OCI-LY1 (cell line): ENCODE measurements at regions not wholly inside any gene's neighbourhood (a gene's known extent, or its start where the extent isn't known, plus 50 kb on each side); places are given as distances from the start of the nearest gene placed in this dataset.
"Not testable (repeated sequence)": the region's sequence is repeated elsewhere in the genome, so short reads cannot be mapped to it uniquely, and the experiment has no call there.

Experiments used
- H2AFZ ChIP-seq: fragments of 200-600 bp; sonication (generic), shearing (Covaris generic); 2 replicates; pipeline ENCODE4 v1.6.0; 2014; ENCODE audit warnings: antibody characterized with exemption, mild to moderate bottlenecking, low read length
- H3F3A ChIP-seq: fragments of 200-600 bp; sonication (generic), shearing (Covaris generic); 2 replicates; pipeline ENCODE4 v1.6.0; 2014; ENCODE audit warnings: mild to moderate bottlenecking, antibody characterized with exemption, low read length, moderate library complexity; ENCODE audit not compliant: insufficient read depth
- H3K27ac ChIP-seq: fragments of 200-600 bp; sonication (generic); 2 replicates; pipeline ENCODE4 v1.5.1; 2014; ENCODE audit warnings: low read length, mixed run types, mild to moderate bottlenecking, low read depth; ENCODE audit not compliant: poor library complexity, severe bottlenecking
- H3K27me3 ChIP-seq: fragments of 200-600 bp; sonication (generic); 2 replicates; pipeline ENCODE4 v1.6.0; 2014; ENCODE audit warnings: antibody characterized with exemption, mild to moderate bottlenecking, low read length, moderate library complexity; ENCODE audit not compliant: insufficient read depth
- H3K36me3 ChIP-seq: fragments of 200-600 bp; sonication (generic); 2 replicates; pipeline ENCODE4 v1.6.1; 2014; ENCODE audit warnings: mild to moderate bottlenecking, antibody characterized with exemption, low read length, moderate library complexity, mixed read lengths; ENCODE audit not compliant: insufficient read depth
- H3K4me1 ChIP-seq: fragments of 200-600 bp; sonication (generic); 2 replicates; pipeline ENCODE4 v1.5.1; 2014; ENCODE audit warnings: mild to moderate bottlenecking, low read length, moderate library complexity; ENCODE audit not compliant: insufficient read depth, severe bottlenecking
- H3K4me2 ChIP-seq: fragments of 200-600 bp; sonication (generic), shearing (Covaris generic); 2 replicates; pipeline ENCODE4 v1.6.1; 2014; ENCODE audit warnings: low read length
- H3K4me3 ChIP-seq: fragments of 200-600 bp; sonication (generic); 2 replicates; pipeline ENCODE4 v1.5.1; 2014; ENCODE audit warnings: low read length, low read depth, mild to moderate bottlenecking, mixed read lengths; ENCODE audit not compliant: poor library complexity, severe bottlenecking
- H3K79me2 ChIP-seq: fragments of 200-600 bp; shearing (Covaris generic); 2 replicates; pipeline ENCODE4 v1.6.1; 2016; ENCODE audit warnings: mixed run types, low read length, mixed read lengths; ENCODE audit not compliant: insufficient read depth
- H3K9ac ChIP-seq: fragments of 200-600 bp; sonication (generic), shearing (Covaris generic); 2 replicates; pipeline ENCODE4 v1.6.1; 2014; ENCODE audit warnings: mild to moderate bottlenecking, low read length, mixed read lengths
- H3K9me2 ChIP-seq: fragments of 200-600 bp; sonication (generic), shearing (Covaris generic); 2 replicates; pipeline ENCODE4 v1.6.1; 2014; ENCODE audit warnings: low read depth, mild to moderate bottlenecking, low read length, mixed read lengths
- H3K9me3 ChIP-seq: fragments of 200-600 bp; shearing (Covaris generic); 2 replicates; pipeline ENCODE4 v1.6.1; 2014; ENCODE audit warnings: low read length, mixed read lengths
- H4K20me1 ChIP-seq: fragments of 200-600 bp; sonication (generic), shearing (Covaris generic); 2 replicates; pipeline ENCODE4 v1.6.0; 2016; ENCODE audit warnings: mild to moderate bottlenecking, low read length; ENCODE audit not compliant: insufficient read depth
- EZH2 ChIP-seq: fragments of 200-600 bp; sonication (generic), shearing (Covaris generic); IDR thresholded peaks from 2 replicates; pipeline ENCODE4 v1.8.0; 2017; ENCODE audit warnings: borderline replicate concordance, mixed run types, mild to moderate bottlenecking, antibody characterized with exemption, low read length, moderate library complexity, mixed read lengths
- TF ChIP-seq, protein P1 (sequence below): fragments of 200-600 bp; sonication (generic), shearing (Covaris generic); IDR thresholded peaks from 2 replicates; pipeline ENCODE4 v1.5.1; 2017; ENCODE audit warnings: mild to moderate bottlenecking, antibody characterized with exemption, low read length, moderate library complexity, mixed read lengths

DNA sequence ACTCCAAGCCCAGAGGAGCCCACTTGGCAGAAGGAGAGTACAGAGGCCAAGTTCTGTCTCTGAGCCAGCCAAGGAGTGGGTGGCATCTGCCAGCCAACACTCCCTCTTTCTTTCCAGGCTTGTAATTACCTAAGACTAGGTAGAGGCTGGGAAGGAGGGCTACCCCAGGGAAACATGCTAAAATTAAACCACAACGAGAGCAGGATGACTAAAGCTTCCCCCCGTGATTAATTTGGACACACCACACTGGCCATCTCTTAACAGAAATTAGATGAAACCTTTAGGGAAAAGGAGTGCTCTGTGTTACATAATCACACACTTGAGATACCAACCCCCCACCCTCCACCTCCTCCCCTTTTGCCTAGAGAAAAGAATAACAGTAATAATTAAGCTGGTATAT, 102.1 kb upstream of the ZC3H12A start:
- Histone ChIP-seq H3K4me1 (no peaks in the 10 kb centered on the region), H3K9ac (no peak overlapping the region), H3K27ac (no peak overlapping the region), H3F3A (no peaks in the 10 kb centered on the region), H3K27me3 (0 out of 2 replicates have a peak, but pooled peaks cover 4% of the 10 kb centered on the region), H3K36me3 (no peaks in the 10 kb centered on the region), H3K4me3 (no peak overlapping the region), H3K9me3 (no peaks in the 10 kb centered on the region), H3K4me2 (no peak overlapping the region), H3K79me2 (no peaks in the 10 kb centered on the region), H3K9me2 (no peaks in the 10 kb centered on the region), H4K20me1 (no peaks in the 10 kb centered on the region), H2AFZ (no peak overlapping the region)
- no peak for TF ChIP-seq EZH2
- TF ChIP-seq, protein P1, sequence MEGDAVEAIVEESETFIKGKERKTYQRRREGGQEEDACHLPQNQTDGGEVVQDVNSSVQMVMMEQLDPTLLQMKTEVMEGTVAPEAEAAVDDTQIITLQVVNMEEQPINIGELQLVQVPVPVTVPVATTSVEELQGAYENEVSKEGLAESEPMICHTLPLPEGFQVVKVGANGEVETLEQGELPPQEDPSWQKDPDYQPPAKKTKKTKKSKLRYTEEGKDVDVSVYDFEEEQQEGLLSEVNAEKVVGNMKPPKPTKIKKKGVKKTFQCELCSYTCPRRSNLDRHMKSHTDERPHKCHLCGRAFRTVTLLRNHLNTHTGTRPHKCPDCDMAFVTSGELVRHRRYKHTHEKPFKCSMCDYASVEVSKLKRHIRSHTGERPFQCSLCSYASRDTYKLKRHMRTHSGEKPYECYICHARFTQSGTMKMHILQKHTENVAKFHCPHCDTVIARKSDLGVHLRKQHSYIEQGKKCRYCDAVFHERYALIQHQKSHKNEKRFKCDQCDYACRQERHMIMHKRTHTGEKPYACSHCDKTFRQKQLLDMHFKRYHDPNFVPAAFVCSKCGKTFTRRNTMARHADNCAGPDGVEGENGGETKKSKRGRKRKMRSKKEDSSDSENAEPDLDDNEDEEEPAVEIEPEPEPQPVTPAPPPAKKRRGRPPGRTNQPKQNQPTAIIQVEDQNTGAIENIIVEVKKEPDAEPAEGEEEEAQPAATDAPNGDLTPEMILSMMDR: no peak

- H3K4me1 ChIP-seq: no peaks in the 10 kb centered on the region
Measured at GRCh38 chr1:37372711-37373110, 101.7 kb upstream of the ZC3H12A start.

DNA sequence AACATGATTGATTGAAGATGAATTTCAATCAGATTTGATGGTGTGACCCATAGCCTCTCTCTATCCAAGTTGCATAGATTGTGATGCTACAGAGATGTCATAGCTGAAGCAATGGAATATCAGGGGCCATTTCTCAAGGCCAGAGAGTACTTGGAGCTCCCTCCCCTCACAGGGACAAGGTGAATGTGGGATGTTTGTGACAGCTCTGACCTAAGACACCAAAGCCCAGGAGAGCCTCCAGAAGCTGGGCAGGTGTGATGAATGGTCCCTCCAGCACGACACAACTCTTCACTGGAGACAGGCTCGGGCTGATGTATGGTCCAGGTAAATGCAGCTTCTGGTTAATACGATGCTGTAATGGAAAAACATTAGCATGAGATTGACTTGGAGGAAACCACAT, 101.0 kb upstream of the ZC3H12A start:
- TF ChIP-seq, protein P1: no peak
- TF ChIP-seq EZH2: no peak

More at GRCh38 chr1:37372711-37373110, 101.7 kb upstream of the ZC3H12A start:
- Histone ChIP-seq H3K9me3 (no peaks in the 10 kb centered on the region), H2AFZ (no peak overlapping the region), H3K27ac (no peak overlapping the region), H3K4me3 (no peak overlapping the region), H3K27me3 (0 out of 2 replicates have a peak, but pooled peaks cover 4% of the 10 kb centered on the region), H4K20me1 (no peaks in the 10 kb centered on the region), H3K9me2 (no peaks in the 10 kb centered on the region), H3K36me3 (no peaks in the 10 kb centered on the region), H3K4me2 (no peak overlapping the region), H3F3A (no peaks in the 10 kb centered on the region), H3K79me2 (no peaks in the 10 kb centered on the region), H3K9ac (no peak overlapping the region)
- TF ChIP-seq EZH2: no peak
- TF ChIP-seq, protein P1: no peak

GRCh38 chr1:37380546-37380945, 93.8 kb upstream of the ZC3H12A start:
- H3K4me2 ChIP-seq, H3K36me3 ChIP-seq, H3K27ac ChIP-seq, H3K79me2 ChIP-seq, H2AFZ ChIP-seq, H4K20me1 ChIP-seq, H3K9me2 ChIP-seq, H3K9me3 ChIP-seq, H3F3A ChIP-seq, H3K9ac ChIP-seq, H3K4me1 ChIP-seq, H3K4me3 ChIP-seq, H3K27me3 ChIP-seq: not testable (repeated sequence)

More for the DNA sequence above, 101.0 kb upstream of the ZC3H12A start:
- Histone ChIP-seq H3K79me2 (no peaks in the 10 kb centered on the region), H3K27me3 (0 out of 2 replicates have a peak, but pooled peaks cover 4% of the 10 kb centered on the region), H2AFZ (no peak overlapping the region), H3K9ac (no peak overlapping the region), H3K4me1 (no peaks in the 10 kb centered on the region), H3K9me2 (no peaks in the 10 kb centered on the region), H4K20me1 (no peaks in the 10 kb centered on the region), H3K27ac (no peak overlapping the region), H3K36me3 (no peaks in the 10 kb centered on the region), H3K4me2 (no peak overlapping the region), H3F3A (no peaks in the 10 kb centered on the region), H3K9me3 (no peaks in the 10 kb centered on the region), H3K4me3 (no peak overlapping the region)
